ENCODE measurements at regions not wholly inside any gene's neighbourhood (a gene's known extent, or its start where the extent isn't known, plus 50 kb on each side); places are given as distances from the start of the nearest gene placed in this dataset.

GRCh38 chr3:181633556-181633955, 78.2 kb upstream of the SOX2 start:
- Histone ChIP-seq H2AFZ (ENCODE audit: control insufficient read depth, low read length) (no peak overlapping the region), H3K4me1 (ENCODE audit: control insufficient read depth, extremely low read depth, insufficient read depth, low read length) (peaks cover 20% of the 10 kb centered on the region), H3K27me3 (ENCODE audit: control insufficient read depth, extremely low read depth, insufficient read depth, low read length) (no peaks in the 10 kb centered on the region), H3K4me3 (ENCODE audit: control insufficient read depth in 2 of 3, extremely low read depth in 1 of 3, insufficient read depth in 2 of 3, low read depth in 1 of 3, low read length in 3 of 3) (no peak overlapping the region), H3K4me2 (ENCODE audit: control insufficient read depth, extremely low read depth, insufficient read depth, low read depth, low read length) (no peak overlapping the region), H3K36me3 (ENCODE audit: control insufficient read depth in 2 of 2, extremely low read depth in 1 of 2, insufficient read depth in 2 of 2, low read length in 2 of 2) (no peaks in the 10 kb centered on the region), H3K79me2 (ENCODE audit: control insufficient read depth, insufficient read depth, low read length) (no peaks in the 10 kb centered on the region), H3K9me3 (ENCODE audit: control insufficient read depth, low read depth, low read length) (no peaks in the 10 kb centered on the region), H3K9ac (ENCODE audit: control insufficient read depth, extremely low read depth, insufficient read depth, low read length) (no peak overlapping the region), H3K27ac (ENCODE audit: control insufficient read depth, insufficient read depth, low read length) (no peak overlapping the region), H4K20me1 (ENCODE audit: control insufficient read depth, extremely low read depth, insufficient read depth, low read length) (no peaks in the 10 kb centered on the region), H3K9me1 (ENCODE audit: control insufficient read depth, extremely low read depth, insufficient read depth, low read length) (no peaks in the 10 kb centered on the region)
- TF ChIP-seq CTCF (optimal IDR thresholded peaks at IDR 0.05 in 1 of 3, IDR thresholded peaks at IDR 0.05 in 1 of 3, conservative IDR thresholded peaks at IDR 0.05 in 1 of 3; ENCODE audit: extremely low read depth in 1 of 3, insufficient read depth in 2 of 3, low read length in 3 of 3) (no peak), EZH2 (IDR thresholded peaks at IDR 0.05; ENCODE audit: low read length) (no peak)
- dilution Hi-C loops (cut with MboI; ENCODE audit: extremely low pct_ligation_motif_present, low sequenced_read_pairs): no loop called here
- DNase-seq (ENCODE audit: low read depth, low spot score): no peak
- no peak for FAIRE-seq

- FAIRE-seq (no peak), DNase-seq (ENCODE audit: low read depth, low spot score) (no peak)
- H3K27ac ChIP-seq (ENCODE audit: control insufficient read depth, insufficient read depth, low read length): no peak overlapping the region
- TF ChIP-seq CTCF (optimal IDR thresholded peaks at IDR 0.05 in 1 of 3, IDR thresholded peaks at IDR 0.05 in 1 of 3, conservative IDR thresholded peaks at IDR 0.05 in 1 of 3; ENCODE audit: extremely low read depth in 1 of 3, insufficient read depth in 2 of 3, low read length in 3 of 3): no peak
- TF ChIP-seq EZH2 (IDR thresholded peaks at IDR 0.05; ENCODE audit: low read length): no peak
- no peak overlapping the region for H3K4me3 ChIP-seq (ENCODE audit: control insufficient read depth in 2 of 3, extremely low read depth in 1 of 3, insufficient read depth in 2 of 3, low read depth in 1 of 3, low read length in 3 of 3)
- H4K20me1 ChIP-seq (ENCODE audit: control insufficient read depth, extremely low read depth, insufficient read depth, low read length): no peaks in the 10 kb centered on the region
- peaks cover 20% of the 10 kb centered on the region for H3K4me1 ChIP-seq (ENCODE audit: control insufficient read depth, extremely low read depth, insufficient read depth, low read length)
- no peak overlapping the region for H3K9ac ChIP-seq (ENCODE audit: control insufficient read depth, extremely low read depth, insufficient read depth, low read length)
- H3K4me2 ChIP-seq (ENCODE audit: control insufficient read depth, extremely low read depth, insufficient read depth, low read depth, low read length): no peak overlapping the region
- H3K9me1 ChIP-seq (ENCODE audit: control insufficient read depth, extremely low read depth, insufficient read depth, low read length): no peaks in the 10 kb centered on the region
- H3K36me3 ChIP-seq (ENCODE audit: control insufficient read depth in 2 of 2, extremely low read depth in 1 of 2, insufficient read depth in 2 of 2, low read length in 2 of 2): no peaks in the 10 kb centered on the region
- H3K9me3 ChIP-seq (ENCODE audit: control insufficient read depth, low read depth, low read length): no peaks in the 10 kb centered on the region
- no peak overlapping the region for H2AFZ ChIP-seq (ENCODE audit: control insufficient read depth, low read length)
- H3K79me2 ChIP-seq (ENCODE audit: control insufficient read depth, insufficient read depth, low read length): no peaks in the 10 kb centered on the region
- dilution Hi-C loops (cut with MboI; ENCODE audit: extremely low pct_ligation_motif_present, low sequenced_read_pairs): no loop called here
- no peaks in the 10 kb centered on the region for H3K27me3 ChIP-seq (ENCODE audit: control insufficient read depth, extremely low read depth, insufficient read depth, low read length)
Measured at GRCh38 chr3:181631901-181632300, 79.8 kb upstream of the SOX2 start.
